Dedifferentiated amniotic fluid mesenchymal stem cell (primary cell): ENCODE measurements at regions not wholly inside any gene's neighbourhood (a gene's known extent, or its start where the extent isn't known, plus 50 kb on each side); places are given as distances from the start of the nearest gene placed in this dataset.

Experiments
- DNase-seq: peaks from one replicate; pipeline ENCODE4 v3.0.0-alpha.2; 2016; ENCODE audit errors: extremely low spot score

DNA sequence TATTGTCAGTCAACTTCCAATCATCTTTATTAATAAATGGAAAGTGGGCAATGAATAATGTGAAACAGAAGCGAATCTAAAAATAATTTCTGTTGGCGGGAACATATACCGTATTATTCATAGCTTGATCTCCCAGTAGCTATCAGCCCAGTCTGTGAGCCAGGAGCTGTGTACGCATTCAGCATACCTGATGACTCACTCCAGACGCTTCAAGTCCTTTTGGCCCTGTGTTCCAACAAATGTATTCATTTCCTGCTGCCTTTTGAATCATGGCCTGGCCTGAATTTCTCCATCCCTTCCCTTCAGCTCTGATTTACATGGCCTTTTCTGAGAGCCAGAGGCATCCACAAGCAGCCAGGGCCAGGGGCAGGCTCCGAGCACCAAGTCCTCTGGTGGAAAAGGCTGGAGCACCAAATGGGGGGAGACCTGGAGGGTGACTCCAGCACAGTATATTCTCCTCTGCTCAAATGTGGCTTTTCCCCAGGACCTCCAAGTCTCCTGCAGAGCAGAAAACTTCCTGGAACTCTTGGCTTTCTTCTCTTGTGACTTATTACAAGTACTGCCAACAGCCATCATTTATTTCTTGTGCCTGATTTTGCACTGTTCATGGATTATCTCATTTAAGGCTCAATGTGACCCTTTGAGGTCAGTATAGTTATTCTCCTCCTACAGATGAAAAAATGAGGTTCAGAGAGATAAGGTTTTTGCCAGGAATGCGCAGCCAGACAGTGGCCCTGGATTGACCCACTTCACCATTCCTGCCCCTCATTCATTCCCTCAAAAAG, 108.7 kb downstream of the EN1 start:
- peak; percentile 86 for DNase-seq

DNA sequence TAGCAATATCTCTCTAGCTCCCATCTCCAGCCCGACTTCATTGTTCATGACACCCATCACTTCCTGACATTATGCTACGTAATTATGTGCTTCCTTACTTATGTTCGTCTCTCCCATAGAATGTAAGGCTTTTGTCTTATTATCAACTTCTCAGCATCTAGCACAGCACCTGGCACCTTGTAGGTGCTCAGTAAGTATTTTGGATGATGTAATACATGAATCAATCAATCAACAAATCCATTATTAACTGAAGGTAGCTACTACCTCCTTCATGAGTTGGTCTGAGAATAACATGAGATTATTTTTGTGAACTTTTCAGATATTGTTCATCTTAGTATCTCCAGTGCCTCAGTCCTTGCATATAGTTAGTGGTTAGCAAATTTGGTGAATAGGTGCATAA, 109.3 kb downstream of the EN1 start:
- DNase-seq: no peak

DNA sequence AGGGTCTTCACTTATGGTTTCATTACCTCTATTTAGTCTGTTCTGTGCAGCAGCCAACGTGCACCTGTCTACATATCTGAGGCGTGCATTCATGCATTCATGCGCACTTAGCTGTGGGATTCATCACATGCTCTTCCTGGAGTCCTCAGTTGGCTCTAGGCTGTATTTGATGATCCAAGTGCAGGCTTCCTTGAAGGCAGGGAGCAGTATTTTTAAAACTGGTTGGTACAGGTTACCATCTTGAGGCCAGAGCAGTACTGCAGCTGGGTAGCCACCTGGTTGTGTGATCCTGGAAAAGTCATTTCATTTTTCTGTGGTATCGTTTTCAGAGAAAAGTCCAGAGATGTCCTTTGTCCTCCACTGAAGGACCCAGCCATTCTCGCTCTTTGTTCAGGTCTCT, 109.8 kb downstream of the EN1 start:
- no peak for DNase-seq

DNA sequence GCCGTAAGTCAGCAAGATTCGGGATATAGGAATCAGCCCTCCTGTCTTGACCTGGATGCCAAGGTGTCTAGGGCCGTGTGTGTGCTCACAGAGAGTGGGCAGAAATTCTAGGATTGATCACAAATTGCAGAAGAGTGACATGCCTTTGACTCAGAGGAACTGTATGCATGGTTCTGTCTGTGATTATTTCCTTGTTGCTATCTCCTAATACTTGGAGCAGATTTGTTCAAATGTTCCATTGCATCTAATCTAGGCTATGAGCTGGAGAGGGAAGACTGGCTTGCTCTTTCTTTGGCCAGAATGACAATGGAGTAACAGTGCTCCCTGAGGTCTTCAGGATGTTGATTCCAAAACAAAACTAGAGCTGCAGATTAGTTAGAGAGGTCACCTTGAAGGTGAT, 115.0 kb downstream of the EN1 start:
- DNase-seq: no peak

DNA sequence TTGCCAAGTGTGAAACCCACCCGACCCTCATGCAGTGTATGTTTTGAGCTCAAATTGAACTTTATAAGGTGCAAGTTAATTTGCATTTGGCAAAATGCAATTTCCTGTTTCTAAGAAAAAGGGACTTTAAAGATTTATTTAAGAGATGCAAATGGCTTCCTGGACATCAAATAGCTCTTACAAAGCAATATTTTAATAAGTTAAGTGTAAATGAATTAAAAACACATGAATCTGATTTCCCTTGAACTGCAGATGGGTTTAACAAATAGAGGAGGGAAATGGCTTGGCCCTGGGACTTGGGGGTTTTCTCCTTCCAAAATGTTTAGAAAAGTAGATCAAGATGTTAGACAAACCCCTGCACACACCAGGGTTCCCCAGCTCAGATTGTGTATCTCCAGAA, 116.0 kb downstream of the EN1 start:
- DNase-seq: no peak

DNA sequence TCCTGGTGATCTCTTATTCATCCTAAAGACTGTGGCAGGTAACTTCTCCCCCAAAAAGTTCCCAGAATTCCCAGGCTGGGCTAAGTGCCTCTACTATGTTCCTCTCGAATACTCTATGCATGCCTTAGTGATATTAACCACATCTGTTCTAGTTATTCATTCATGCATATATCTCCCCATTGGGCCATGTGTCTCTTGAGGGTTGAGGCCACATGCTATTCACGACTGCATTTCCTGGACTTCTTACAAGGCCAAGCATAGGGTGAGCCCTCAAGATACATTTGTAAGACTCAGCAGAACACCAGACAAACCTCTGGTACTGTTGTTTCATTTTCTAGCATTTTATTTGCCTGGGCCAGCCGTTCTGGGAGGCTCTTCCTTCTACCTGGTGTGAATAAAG, 117.0 kb downstream of the EN1 start:
- no peak for DNase-seq

DNA sequence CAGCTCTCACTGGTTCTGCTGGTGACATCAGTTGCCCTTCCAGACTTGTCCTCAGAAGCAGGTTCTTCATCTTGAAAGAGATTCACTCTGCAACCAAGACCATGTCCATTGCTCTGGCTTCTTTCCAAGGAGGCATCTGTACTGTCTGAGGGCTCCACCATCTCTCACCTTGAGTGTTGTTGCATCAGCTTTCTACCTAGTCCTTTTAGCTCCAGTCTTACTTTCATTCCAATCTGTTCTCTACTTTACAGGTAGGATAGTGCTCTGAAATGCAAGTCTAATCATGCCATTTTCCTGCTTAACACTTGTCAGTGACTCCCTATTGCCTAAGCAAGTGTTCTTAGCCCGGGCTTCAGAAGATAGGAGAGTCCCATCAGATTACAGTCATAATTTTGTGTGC, 117.7 kb downstream of the EN1 start:
- no peak for DNase-seq

DNA sequence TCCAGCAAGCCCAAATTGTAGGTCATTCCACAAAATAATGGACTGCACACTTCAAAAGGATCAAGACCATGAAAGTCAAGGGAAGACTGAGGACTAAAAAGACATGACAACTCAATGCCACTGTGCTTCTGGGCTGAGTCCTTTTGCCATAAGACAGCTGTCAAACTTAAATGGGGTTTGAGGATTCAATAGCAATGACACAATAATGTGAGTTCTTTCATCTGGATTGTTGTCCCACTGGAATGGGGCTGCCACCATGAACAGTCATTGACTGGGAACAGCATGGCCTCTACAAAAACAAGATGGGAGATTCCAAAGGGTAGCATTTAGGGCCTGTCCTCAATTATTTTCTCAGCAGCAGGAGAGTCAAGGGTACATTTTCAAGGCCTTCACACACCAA, 118.5 kb downstream of the EN1 start:
- DNase-seq: no peak

DNA sequence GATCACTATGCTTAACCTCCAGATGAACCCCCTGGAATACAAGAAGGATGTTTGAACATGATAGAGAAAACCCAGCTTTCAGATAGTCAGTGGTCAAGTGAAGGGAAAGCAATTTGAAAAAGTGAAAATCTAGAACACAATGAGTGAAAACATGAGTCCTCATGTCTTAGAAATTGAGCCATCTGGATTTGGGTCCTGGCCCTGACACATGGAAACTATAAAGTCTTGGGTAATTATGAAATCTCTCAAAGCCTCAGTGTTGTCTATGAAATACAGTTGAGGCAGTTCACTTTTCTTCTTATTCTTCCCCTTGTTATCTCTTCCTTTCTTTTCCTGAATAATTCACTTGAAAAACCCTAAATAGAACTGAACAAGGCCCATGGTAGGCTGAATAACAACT, 120.6 kb downstream of the EN1 start:
- no peak for DNase-seq

DNA sequence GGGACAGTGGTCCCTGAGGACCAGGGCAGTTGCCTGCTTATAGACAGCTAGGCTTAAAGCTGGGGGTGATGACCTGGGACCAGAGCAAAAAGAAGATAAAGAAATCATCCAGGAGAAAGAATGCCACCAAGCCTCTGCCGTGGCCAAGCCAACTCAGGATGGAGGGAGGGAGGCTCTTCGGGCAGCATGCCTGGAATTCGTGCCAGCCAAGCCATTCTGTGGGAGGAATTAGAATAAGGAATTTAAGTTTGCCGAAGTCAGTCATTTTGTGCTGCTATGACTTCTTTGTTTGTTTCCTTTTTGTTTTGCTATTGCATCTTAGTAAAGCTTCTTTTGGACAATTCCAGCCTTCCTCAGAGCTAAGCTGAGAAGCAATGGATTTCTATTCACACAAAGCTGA, 124.1 kb downstream of the EN1 start:
- peak; percentile 35 for DNase-seq

DNA sequence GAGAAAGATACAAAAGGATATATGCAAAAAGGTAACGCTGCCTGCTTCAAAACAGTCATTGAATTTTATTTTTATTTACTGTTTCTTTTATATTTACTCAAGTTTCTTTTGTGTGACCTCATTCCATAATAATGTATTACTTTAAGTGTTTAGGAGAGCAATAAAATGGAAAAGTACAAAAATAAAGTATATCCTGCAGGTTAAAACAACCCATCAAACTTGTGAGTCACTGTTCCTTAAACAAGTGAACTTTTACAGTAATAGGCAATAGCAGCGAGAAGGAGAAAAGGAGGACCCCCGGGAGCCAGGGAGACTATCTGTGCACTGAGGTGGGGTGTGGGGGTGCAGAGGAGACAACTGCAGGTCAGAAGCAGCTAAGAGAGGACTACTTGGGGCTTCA, 124.5 kb downstream of the EN1 start:
- no peak for DNase-seq

DNA sequence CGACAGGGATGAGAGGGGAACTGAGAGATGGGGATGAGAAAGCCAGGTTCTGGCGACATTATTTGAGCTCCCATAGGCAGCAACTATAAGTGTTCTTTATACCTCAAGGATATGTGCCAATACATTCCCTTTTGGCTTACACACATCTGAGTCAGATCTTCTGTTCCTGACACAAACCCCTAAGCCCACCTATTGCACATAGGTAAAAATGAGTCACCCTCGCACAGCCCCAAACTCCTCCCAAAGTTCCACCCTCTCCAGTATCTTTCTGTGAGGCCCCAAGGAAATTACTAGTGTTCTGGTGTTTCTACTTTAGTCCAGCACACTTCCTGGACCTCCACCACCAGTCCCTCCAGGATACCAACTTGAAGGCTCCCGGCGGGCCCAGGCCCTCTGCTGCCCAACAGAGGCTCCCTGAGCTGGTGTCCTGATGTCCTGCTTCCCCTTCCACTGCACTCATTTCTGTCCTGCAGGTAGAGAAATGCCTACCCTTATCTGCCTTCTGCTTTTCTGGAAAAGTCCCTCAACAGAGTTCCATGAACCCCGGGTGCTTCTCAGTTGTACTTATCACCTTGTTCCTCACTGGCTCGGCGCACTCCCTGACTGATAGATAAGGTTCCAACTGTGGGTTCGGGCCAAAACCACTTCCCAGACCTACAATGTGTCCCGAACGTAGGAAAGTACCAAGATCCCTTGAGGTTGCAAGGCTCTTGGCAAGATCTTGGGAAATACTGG, 125.5 kb downstream of the EN1 start:
- DNase-seq: no peak

DNA sequence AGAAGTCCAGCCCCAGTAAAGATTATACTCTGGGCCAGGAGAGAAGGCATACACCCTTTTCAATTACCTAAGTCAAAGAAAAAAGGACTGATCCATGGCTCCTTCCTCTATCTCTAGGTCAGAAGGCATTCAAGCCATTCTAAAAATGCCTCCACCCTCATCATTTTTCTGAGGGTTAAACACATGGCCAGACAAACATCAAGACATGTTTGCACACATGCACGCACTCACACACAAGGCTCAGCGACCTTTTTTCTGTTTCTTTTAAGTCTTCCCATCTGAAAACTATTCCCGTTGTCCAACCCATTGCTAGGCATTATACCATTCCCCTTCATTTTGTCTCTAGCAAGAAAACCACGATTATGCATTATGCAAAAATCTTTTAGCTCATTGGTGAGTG, 126.6 kb downstream of the EN1 start:
- no peak for DNase-seq

DNA sequence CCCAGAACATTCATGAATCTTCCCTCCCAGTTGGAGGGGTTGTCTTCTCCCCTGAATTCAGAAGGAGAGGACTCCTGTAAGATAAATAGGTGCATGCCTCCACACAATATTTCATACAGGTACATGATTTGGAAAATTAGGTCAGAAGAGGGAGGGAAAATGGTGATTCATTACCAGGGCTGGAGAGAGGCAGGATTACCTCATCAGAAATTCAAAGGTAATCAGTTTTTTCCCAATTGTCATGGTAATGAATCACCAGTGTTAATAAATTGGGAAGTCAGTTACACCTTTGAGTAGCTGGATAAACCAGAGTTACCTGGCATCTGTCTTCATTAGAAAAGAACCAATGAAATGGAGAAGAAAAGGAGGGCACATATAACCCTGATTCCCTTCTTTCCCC, 128.5 kb downstream of the EN1 start:
- no peak for DNase-seq

DNA sequence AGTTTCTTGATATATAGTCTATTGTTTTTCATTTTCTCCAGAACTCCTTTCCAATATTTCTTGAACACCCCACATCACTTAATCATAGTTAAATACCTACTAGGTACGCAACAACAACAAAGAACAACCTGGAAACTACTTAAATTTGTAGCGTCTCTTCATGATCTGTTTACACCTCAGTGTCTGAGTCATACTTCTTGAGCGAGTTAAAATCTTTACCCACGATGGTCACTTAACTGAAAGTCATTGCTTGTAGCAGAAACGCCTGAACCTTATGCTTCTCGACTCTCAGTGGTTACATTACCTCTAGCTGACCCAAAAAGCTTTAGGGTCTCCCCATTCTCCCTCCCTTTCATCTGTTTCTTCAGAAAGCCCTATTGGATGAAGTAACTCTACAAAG, 131.3 kb downstream of the EN1 start:
- no peak for DNase-seq

DNA sequence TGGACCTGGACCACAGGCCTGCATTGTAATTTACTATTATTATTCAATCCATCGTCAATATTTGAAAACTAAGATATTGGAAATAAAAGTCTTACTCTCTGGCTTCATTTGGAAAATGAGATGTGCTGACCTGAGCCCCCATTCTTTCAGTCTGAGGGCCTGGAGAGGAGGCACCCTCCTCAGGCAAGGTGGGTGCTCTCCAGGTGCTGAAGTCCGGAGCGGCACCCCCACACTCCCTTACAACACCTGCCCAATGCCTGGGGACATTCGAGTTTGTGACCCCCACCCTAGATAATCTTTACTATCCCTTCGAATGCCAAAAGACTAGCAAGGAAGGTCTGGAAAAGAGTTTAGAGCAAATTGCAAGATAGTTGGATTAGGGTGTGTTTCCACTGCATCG, 133.3 kb downstream of the EN1 start:
- no peak for DNase-seq

DNA sequence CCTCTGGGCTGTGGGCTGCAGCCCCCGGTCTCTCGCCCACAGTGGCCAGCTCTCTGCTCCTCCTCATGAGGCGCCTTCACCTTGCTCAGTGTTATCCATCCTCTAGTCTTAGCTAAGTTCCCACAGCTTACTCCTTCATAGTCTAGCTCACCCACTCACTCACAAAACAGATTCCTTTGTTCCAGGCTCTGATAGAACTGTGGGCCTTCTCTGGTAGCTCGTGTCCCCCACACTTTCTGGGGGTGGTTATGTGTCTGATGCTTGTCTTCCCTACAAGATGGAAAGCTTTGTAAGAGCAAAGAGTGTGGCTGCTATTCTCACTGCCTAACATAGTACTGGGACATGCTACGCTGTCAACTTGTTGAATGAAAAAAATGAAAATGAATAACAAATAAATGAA, 135.8 kb downstream of the EN1 start:
- DNase-seq: no peak

DNA sequence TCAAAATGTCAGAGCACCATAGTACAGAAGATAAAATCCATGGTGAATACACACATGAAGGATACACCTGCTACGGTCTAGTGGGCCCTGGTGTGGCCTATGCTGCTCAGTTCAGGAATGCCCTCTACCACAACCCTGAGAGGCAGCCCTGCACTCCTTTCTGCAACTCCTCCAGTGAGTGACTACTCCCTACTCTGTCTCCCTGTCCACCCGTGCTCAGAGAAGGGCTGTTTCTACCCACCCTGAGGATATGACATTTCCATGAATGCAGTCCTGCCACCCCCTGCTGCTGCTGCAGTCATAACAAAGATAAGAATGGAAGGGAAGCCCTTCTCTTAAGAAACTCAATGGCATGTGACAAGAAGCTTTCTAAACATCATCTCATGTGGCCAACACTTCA, 137.0 kb downstream of the EN1 start:
- DNase-seq: no peak

DNA sequence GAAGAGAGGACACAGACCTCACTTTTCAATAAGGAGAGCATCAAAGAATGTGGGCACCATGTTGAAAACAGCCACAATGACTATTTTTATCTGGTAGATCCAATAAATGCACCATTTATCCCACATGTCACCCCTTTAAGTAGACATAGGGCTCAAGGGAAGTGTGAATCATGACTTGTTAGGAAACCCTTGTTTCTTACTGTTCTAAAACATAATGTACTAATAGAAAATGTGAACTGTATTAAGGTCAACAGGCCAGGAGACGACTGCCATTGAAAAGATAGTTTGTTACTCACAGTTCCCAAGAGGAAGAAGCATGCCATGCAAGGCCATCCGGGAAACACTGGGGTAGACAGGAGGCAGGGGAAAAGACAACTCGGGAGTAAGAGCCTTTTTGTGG, 137.7 kb downstream of the EN1 start:
- DNase-seq: no peak

DNA sequence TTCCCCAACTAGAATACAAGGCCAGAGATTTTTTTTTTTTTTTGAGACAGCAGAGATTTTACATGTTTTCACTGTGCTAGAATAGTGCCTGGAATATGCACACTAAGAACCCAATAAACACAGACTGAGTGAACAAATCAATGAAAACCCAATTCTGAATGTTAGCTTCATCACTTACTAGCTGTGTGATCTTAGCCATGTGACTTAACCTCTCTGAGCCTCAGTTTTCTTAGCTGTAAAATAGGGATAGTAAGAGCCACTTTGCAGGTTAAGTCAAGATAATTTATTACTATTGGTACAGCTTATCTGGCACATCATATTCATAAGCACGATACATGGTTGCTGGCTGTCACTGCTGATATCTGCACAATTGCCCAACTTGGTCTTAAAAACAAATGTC, 140.6 kb downstream of the EN1 start:
- DNase-seq: no peak

DNA sequence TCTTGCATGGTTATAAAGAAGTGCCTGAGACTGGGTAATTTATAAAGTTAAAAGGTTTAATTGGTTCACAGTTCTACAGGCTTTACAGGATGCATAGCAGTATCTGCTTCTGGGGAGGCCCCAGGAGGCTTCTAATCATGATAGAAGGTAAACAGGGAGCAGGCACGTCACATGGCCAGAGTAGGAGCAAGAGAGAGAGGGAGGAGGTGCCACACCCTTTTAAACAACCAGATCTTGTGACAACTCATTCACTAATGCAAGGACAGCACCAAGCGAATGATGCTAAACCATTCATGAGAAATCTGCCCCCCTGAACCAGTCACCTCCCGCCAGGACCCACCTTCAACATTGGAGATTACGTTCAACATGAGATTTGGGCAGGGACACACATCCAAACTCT, 141.1 kb downstream of the EN1 start:
- DNase-seq: no peak

DNA sequence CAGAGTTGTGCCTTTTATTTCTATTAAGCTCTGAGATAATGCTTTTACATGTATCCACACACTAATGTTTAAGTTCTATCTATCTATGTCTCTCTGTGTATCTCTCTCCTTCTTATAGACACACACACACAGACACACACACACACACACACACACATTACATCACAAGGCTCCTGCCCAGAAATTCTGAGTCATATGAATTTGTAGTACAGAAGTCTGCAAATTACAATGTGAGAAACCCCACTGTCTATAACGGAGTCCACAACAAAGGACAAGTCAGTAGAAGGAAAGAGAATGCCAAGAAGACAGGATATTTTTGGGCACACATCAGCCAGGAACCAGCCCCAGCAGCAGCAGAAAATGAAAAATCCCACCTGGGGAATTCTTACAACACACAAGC, 142.4 kb downstream of the EN1 start:
- DNase-seq: no peak

DNA sequence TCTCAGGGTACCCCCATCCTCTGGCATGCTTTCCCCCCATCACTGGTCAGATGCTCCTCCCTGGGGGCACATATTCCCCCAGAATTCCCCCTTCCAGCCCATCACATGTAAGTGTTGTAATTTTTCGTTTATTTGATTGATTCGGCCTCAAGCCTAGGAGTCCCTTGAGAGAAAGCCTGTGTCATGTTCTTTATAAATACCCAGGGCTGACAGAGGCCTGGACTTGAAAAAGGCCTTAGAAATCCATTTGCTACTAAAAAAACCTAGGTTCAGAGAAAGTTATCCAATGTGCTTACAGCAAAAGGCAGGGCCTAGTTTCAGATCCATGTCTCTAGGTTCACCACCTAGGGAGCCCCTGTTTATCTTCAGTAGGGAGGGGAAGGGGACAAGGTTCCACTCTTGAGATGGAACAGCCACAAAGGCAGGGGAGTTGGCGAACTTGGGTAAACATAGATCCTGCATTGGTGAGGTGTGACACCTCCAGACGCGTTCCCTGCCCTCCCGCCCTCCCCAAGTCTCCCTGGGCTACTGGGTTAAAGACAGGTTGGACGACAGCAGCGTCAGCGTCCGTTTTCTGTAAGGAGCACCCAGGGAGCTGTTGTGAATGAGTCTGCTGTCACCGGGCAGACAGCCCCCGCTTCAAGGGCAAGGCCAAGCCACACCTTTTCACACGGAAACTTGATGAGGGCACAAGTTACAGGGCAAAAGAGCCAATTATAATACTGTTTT, 147.8 kb downstream of the EN1 start:
- DNase-seq: no peak
